Neural progenitor cell (in vitro differentiated cells): ENCODE measurements at regions not wholly inside any gene's neighbourhood (a gene's known extent, or its start where the extent isn't known, plus 50 kb on each side); places are given as distances from the start of the nearest gene placed in this dataset.

Source experiments
- EZH2 ChIP-seq: fragments of 200-600 bp; sonication (generic); IDR thresholded peaks from 2 replicates; pipeline ENCODE4 v1.6.1; 2017; ENCODE audit warnings: antibody characterized with exemption, mild to moderate bottlenecking, moderate library complexity
- EZH2phosphoT487 ChIP-seq: fragments of 200-600 bp; sonication (generic); IDR thresholded peaks from 2 replicates; pipeline ENCODE4 v1.6.1; 2017; ENCODE audit warnings: antibody characterized with exemption
- TF ChIP-seq, protein P1 (sequence below): fragments of 200-600 bp; sonication (generic); IDR thresholded peaks from 2 replicates; pipeline ENCODE4 v1.5.1; 2017; ENCODE audit warnings: antibody characterized with exemption, mild to moderate bottlenecking

DNA sequence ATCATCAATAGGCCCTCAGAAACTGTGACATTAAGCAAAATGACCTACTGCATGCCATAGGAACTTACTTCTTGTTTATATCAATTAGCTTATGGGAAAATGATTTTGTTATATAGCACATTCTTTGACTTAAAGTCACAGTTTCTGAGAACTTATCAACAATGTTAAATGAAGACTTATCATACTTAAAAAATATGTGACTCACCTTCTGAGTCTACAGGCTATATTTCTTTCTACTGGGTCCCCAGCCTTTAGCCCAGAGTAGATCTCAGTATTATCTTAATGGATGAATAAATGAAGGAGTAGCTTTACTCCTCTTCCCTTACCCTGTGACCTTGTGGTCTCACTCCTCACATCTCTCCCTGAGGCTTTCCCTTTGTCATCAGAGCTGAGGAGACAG, 180.2 kb downstream of the MAFB start:
- TF ChIP-seq, protein P1, sequence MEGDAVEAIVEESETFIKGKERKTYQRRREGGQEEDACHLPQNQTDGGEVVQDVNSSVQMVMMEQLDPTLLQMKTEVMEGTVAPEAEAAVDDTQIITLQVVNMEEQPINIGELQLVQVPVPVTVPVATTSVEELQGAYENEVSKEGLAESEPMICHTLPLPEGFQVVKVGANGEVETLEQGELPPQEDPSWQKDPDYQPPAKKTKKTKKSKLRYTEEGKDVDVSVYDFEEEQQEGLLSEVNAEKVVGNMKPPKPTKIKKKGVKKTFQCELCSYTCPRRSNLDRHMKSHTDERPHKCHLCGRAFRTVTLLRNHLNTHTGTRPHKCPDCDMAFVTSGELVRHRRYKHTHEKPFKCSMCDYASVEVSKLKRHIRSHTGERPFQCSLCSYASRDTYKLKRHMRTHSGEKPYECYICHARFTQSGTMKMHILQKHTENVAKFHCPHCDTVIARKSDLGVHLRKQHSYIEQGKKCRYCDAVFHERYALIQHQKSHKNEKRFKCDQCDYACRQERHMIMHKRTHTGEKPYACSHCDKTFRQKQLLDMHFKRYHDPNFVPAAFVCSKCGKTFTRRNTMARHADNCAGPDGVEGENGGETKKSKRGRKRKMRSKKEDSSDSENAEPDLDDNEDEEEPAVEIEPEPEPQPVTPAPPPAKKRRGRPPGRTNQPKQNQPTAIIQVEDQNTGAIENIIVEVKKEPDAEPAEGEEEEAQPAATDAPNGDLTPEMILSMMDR, result no peak
- TF ChIP-seq EZH2phosphoT487, result no peak
- no peak for TF ChIP-seq EZH2
